ENCODE measurements at regions not wholly inside any gene's neighbourhood (a gene's known extent, or its start where the extent isn't known, plus 50 kb on each side); places are given as distances from the start of the nearest gene placed in this dataset.

- Histone ChIP-seq H3K27ac (no peak overlapping the region), H3K4me3 (no peak overlapping the region)
Observed at GRCh38 chr5:179432547-179432946, 87.3 kb upstream of the ADAMTS2 start.

GRCh38 chr5:179431221-179431824, 86.1 kb upstream of the ADAMTS2 start:
- Histone ChIP-seq H3K27ac (no peak overlapping the region), H3K4me3 (no peak overlapping the region)

- Histone ChIP-seq H3K27ac (no peak overlapping the region), H3K4me3 (no peak overlapping the region)
Observed at GRCh38 chr5:179430193-179431175, 85.2 kb upstream of the ADAMTS2 start.

- H3K4me3 ChIP-seq, result no peak overlapping the region
- H3K27ac ChIP-seq, result no peak overlapping the region
Observed at GRCh38 chr5:179427676-179428056, 82.4 kb upstream of the ADAMTS2 start.

GRCh38 chr5:179427032-179427675, 81.9 kb upstream of the ADAMTS2 start:
- Histone ChIP-seq H3K27ac (no peak overlapping the region), H3K4me3 (no peak overlapping the region)

GRCh38 chr5:179422908-179423481, 77.7 kb upstream of the ADAMTS2 start:
- H3K27ac ChIP-seq, result no peak overlapping the region

GRCh38 chr5:179422213-179422855, 77.1 kb upstream of the ADAMTS2 start:
- Histone ChIP-seq H3K27ac (no peak overlapping the region), H3K4me3 (no peak overlapping the region)

More at GRCh38 chr5:179422908-179423481, 77.7 kb upstream of the ADAMTS2 start:
- no peak overlapping the region for H3K4me3 ChIP-seq

- no peak overlapping the region for H3K4me3 ChIP-seq
- no peak overlapping the region for H3K27ac ChIP-seq
Observed at GRCh38 chr5:179421144-179421901, 76.1 kb upstream of the ADAMTS2 start.

GRCh38 chr5:179420476-179420875, 75.2 kb upstream of the ADAMTS2 start:
- H3K4me3 ChIP-seq, result no peak overlapping the region

GRCh38 chr5:179418972-179419371, 73.7 kb upstream of the ADAMTS2 start:
- Histone ChIP-seq H3K27ac (no peak overlapping the region), H3K4me3 (no peak overlapping the region)

More at GRCh38 chr5:179420476-179420875, 75.2 kb upstream of the ADAMTS2 start:
- H3K27ac ChIP-seq, result no peak overlapping the region

- Histone ChIP-seq H3K4me3 (no peak overlapping the region), H3K27ac (no peak overlapping the region)
Observed at GRCh38 chr5:179417696-179418095, 72.4 kb upstream of the ADAMTS2 start.

- no peak overlapping the region for H3K27ac ChIP-seq
- H3K4me3 ChIP-seq, result no peak overlapping the region
Observed at GRCh38 chr5:179417016-179417415, 71.8 kb upstream of the ADAMTS2 start.

- Histone ChIP-seq H3K4me3 (no peak overlapping the region), H3K27ac (no peak overlapping the region)
Observed at GRCh38 chr5:179416114-179416822, 71.0 kb upstream of the ADAMTS2 start.

- Histone ChIP-seq H3K27ac (no peak overlapping the region), H3K4me3 (no peak overlapping the region)
Observed at GRCh38 chr5:179415291-179416060, 70.2 kb upstream of the ADAMTS2 start.

GRCh38 chr5:179414459-179415261, 69.4 kb upstream of the ADAMTS2 start:
- Histone ChIP-seq H3K27ac (no peak overlapping the region), H3K4me3 (no peak overlapping the region)

GRCh38 chr5:179413711-179414458, 68.6 kb upstream of the ADAMTS2 start:
- no peak overlapping the region for H3K27ac ChIP-seq
- H3K4me3 ChIP-seq, result no peak overlapping the region
